ENCODE measurements at regions not wholly inside any gene's neighbourhood (a gene's known extent, or its start where the extent isn't known, plus 50 kb on each side); places are given as distances from the start of the nearest gene placed in this dataset.

DNA sequence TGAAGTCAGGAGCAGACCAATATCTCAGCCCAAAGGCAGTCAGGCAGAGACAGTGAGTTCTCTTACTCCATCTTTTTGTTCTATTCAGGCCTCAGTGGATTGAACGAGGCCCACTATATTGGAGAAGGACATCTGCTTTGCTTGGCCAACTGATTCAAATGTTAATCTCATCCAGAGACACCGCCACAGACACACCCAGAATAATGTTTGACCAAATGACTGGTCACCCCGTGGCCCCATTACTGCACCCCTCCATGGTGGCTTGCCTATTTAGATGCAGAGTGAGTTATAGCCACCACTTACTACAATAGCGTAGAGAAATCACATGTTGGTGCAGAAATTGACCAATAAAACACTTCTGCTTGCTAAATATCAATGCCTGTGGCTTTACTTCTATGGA lies 88.1 kb downstream of the HRH4 start:
- DNase-seq (ENCODE audit: low read depth in 1 of 2, low spot score in 2 of 2), result no peak
- 91% methylated on average over 4 of the region's 4 CpGs; no CpG with 5 or more reads in 1 of the 2 experiments for WGBS, 2 experiments (ENCODE audit: extremely low coverage in 1 of 2, insufficient coverage in 1 of 2, insufficient read length in 1 of 2, insufficient replicate concordance in 2 of 2, low coverage in 1 of 2, low lambda C conversion rate in 2 of 2, missing lambda C conversion rate in 1 of 2)

More for the DNA sequence above, 88.1 kb downstream of the HRH4 start:
- H2AFZ ChIP-seq (ENCODE audit: low read length), result no peak overlapping the region
- H3K79me2 ChIP-seq (ENCODE audit: control insufficient read depth in 1 of 2, insufficient read depth in 2 of 2, low read length in 2 of 2), result no peaks in the 10 kb centered on the region
- no peak overlapping the region for H2BK120ac ChIP-seq (replicated peaks; ENCODE audit: low read depth, low read length)
- no peak overlapping the region for H3K56ac ChIP-seq (replicated peaks; ENCODE audit: insufficient read length, low read depth, low read length)
- no peaks in the 10 kb centered on the region for H3K9me3 ChIP-seq (ENCODE audit: insufficient read depth in 2 of 2, low read depth in 1 of 2, low read length in 1 of 2)
- H3K9ac ChIP-seq (replicated peaks in 1 of 4; ENCODE audit: extremely low read depth in 1 of 4, low read depth in 3 of 4, low read length in 3 of 4), result no peak overlapping the region
- H3K27ac ChIP-seq (ENCODE audit: low read depth, low read length), result no peak overlapping the region
- no peak overlapping the region for H3K4ac ChIP-seq (replicated peaks; ENCODE audit: insufficient read length, low read depth, low read length)
- TF ChIP-seq GTF2F1 (IDR thresholded peaks at IDR 0.05; ENCODE audit: borderline replicate concordance, low read depth, low read length) (no peak), MAFK (IDR thresholded peaks at IDR 0.05; ENCODE audit: low read depth, low read length) (no peak), CBX5 (IDR thresholded peaks at IDR 0.05; ENCODE audit: low read depth, low read length) (no peak), RFX5 (IDR thresholded peaks at IDR 0.05; ENCODE audit: borderline replicate concordance, low read depth, low read length) (no peak)
- CTCF ChIA-PET (ENCODE audit: partially characterized antibody), result interaction anchor here (0.7 to 12.2 kb wide), 3 partner anchors 9 to 182 kb away, joined by 3 to 172 read pairs (median 65); no protein-coding TSS in a partner anchor
- H3K4me1 ChIP-seq (replicated peaks in 1 of 4; ENCODE audit: control insufficient read depth in 3 of 4, insufficient read depth in 4 of 4, low read length in 3 of 4), result no peaks in the 10 kb centered on the region; a peak in 1 of 7 replicates
- H2BK5ac ChIP-seq (ENCODE audit: low read depth, low read length), result no peak overlapping the region
- H3K4me2 ChIP-seq (ENCODE audit: insufficient read depth in 1 of 2, low read depth in 2 of 2, low read length in 2 of 2), result no peak overlapping the region
- no peaks in the 10 kb centered on the region for H3K23me2 ChIP-seq (ENCODE audit: low read depth, low read length)
- H4K91ac ChIP-seq (replicated peaks; ENCODE audit: insufficient read length, low read length), result no peak overlapping the region
- no peak overlapping the region for H2BK12ac ChIP-seq (ENCODE audit: low read depth, low read length)
- no peak for FAIRE-seq
- H3K23ac ChIP-seq (ENCODE audit: insufficient read length), result no peak overlapping the region
- no peak overlapping the region for H3K18ac ChIP-seq (ENCODE audit: extremely low read depth, low read length)
- POLR2A ChIA-PET (ENCODE audit: partially characterized antibody), result no interaction called here
- H2AK5ac ChIP-seq (ENCODE audit: low read depth, low read length), result no peak overlapping the region
- H3K79me1 ChIP-seq (ENCODE audit: low read depth, low read length), result no peaks in the 10 kb centered on the region
- H3K36me3 ChIP-seq (ENCODE audit: control insufficient read depth in 2 of 4, insufficient read depth in 4 of 4, low read length in 3 of 4), result no peaks in the 10 kb centered on the region
- no peak overlapping the region for H3K4me3 ChIP-seq (ENCODE audit: extremely low read depth in 1 of 4, insufficient read depth in 2 of 4, low read depth in 3 of 4, low read length in 4 of 4)
- no peak overlapping the region for H2BK15ac ChIP-seq (ENCODE audit: low read length)
- H4K5ac ChIP-seq (ENCODE audit: insufficient read length, low read depth, low read length), result no peak overlapping the region
- no peak overlapping the region for H4K8ac ChIP-seq (ENCODE audit: extremely low read depth, insufficient read depth, low read length)
- no peaks in the 10 kb centered on the region for H3K27me3 ChIP-seq (replicated peaks in 1 of 4; ENCODE audit: control insufficient read depth in 3 of 4, extremely low read depth in 1 of 4, insufficient read depth in 3 of 4, low read length in 3 of 4)
- H4K20me1 ChIP-seq (replicated peaks in 1 of 2; ENCODE audit: control insufficient read depth in 1 of 2, insufficient read depth in 2 of 2, low read length in 2 of 2), result no peaks in the 10 kb centered on the region
- no peak overlapping the region for H2BK20ac ChIP-seq (ENCODE audit: low read length)
- H3K14ac ChIP-seq (ENCODE audit: insufficient read length), result no peak overlapping the region
